ENCODE measurements at regions not wholly inside any gene's neighbourhood (a gene's known extent, or its start where the extent isn't known, plus 50 kb on each side); places are given as distances from the start of the nearest gene placed in this dataset.

DNA sequence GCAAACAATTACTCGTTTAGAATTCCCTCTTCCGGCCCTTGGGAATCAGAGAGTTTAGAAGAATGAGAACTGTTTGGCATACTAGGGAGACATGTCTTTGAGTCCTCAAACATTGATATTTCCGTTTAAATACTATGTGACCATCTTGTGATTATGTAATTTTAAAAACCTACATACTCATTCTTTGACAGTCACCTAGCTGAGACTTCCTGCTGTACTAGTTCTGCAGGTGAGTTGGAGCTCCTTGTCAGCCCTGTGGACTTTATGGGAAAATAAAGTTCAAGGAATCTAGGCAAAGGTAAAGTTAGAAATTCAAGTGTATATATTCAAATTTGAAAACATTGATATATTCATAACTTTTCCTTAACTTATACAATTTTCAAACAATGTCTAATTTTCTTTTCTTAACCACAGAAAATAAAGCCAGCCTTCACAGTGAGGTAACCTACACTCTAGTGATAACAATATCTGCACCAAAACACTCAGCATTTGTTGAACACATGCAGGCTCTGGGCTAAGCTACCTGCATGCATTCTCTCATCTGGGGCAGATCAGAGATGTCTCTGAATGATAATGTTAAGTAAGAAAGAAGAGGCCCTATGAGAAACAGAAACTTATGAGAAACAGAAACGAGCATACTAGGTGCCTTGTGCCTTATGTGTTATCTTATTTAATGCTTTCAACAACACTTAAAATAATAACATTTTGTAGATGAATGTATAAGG lies 67.0 kb upstream of the BACE2 start:
- Histone ChIP-seq H3K4me1 (ENCODE audit: control insufficient read depth in 3 of 3, insufficient read depth in 2 of 3, low read depth in 1 of 3, low read length in 2 of 3) (no peaks in the 10 kb centered on the region), H3K36me3 (ENCODE audit: control insufficient read depth in 3 of 3, insufficient read depth in 2 of 3, low read depth in 1 of 3, low read length in 3 of 3) (no peaks in the 10 kb centered on the region), H3K27me3 (ENCODE audit: control insufficient read depth in 3 of 3, insufficient read depth in 3 of 3, low read length in 3 of 3) (peaks cover 0 to 3% (median 0%) of the 10 kb centered on the region in 3 donors), H3K27ac (ENCODE audit: low read depth in 1 of 3, low read length in 2 of 3) (no peak overlapping the region), H3K4me3 (ENCODE audit: low read depth in 1 of 3, low read length in 3 of 3) (no peak overlapping the region), H3K9me3 (ENCODE audit: control insufficient read depth in 2 of 2, insufficient read depth in 1 of 2, low read depth in 1 of 2, low read length in 1 of 2) (peaks cover 0 to 4% of the 10 kb centered on the region in 2 donors)
- FAIRE-seq (no peak), DNase-seq (no peak)
- WGBS, 3 donors: 66 to 82% (median 69%) methylated on average over 4 of the region's 4 CpGs

- FAIRE-seq (no peak), DNase-seq (no peak)
- peaks cover 0 to 4% of the 10 kb centered on the region in 2 donors for H3K9me3 ChIP-seq (ENCODE audit: control insufficient read depth in 2 of 2, insufficient read depth in 1 of 2, low read depth in 1 of 2, low read length in 1 of 2)
- H3K27me3 ChIP-seq (ENCODE audit: control insufficient read depth in 3 of 3, insufficient read depth in 3 of 3, low read length in 3 of 3): peaks cover 0 to 3% (median 0%) of the 10 kb centered on the region in 3 donors
- H3K27ac ChIP-seq (ENCODE audit: low read depth in 1 of 3, low read length in 2 of 3): no peak overlapping the region
- no peaks in the 10 kb centered on the region for H3K4me1 ChIP-seq (ENCODE audit: control insufficient read depth in 3 of 3, insufficient read depth in 2 of 3, low read depth in 1 of 3, low read length in 2 of 3)
- no peaks in the 10 kb centered on the region for H3K36me3 ChIP-seq (ENCODE audit: control insufficient read depth in 3 of 3, insufficient read depth in 2 of 3, low read depth in 1 of 3, low read length in 3 of 3)
- H3K4me3 ChIP-seq (ENCODE audit: low read depth in 1 of 3, low read length in 3 of 3): no peak overlapping the region
- WGBS, 3 donors: 32 to 43% (median 40%) methylated on average over 6 of the region's 6 CpGs
Measured at GRCh38 chr21:41102281-41102680, 65.7 kb upstream of the BACE2 start.

DNA sequence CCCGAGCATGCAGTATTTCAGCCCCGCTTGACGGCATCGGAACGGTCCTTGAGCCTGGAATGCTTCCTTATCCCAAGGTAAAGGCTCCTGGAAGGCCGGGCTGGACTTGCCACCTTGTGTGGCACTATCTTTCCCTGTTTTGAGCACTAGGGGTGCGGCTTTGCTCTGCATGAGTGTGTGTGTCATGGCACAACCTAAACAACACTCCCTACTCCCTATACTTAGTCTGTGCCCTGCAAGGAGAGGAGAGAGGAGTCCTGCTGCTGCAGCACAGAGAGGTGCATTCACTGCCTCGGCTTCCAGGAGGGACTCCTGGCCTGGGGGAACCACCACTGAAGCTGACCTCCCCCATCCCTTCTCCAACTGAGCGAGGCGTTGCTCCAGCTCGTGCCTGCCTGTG lies 60.4 kb upstream of the BACE2 start:
- H3K27me3 ChIP-seq (ENCODE audit: control insufficient read depth in 3 of 3, insufficient read depth in 3 of 3, low read length in 3 of 3): peaks cover 0 to 4% (median 2%) of the 10 kb centered on the region in 3 donors
- no peaks in the 10 kb centered on the region for H3K9me3 ChIP-seq (ENCODE audit: control insufficient read depth in 2 of 2, insufficient read depth in 1 of 2, low read depth in 1 of 2, low read length in 1 of 2)
- H3K4me3 ChIP-seq (ENCODE audit: low read depth in 1 of 3, low read length in 3 of 3): no peak overlapping the region
- H3K4me1 ChIP-seq (ENCODE audit: control insufficient read depth in 3 of 3, insufficient read depth in 2 of 3, low read depth in 1 of 3, low read length in 2 of 3): no peaks in the 10 kb centered on the region
- no peaks in the 10 kb centered on the region for H3K36me3 ChIP-seq (ENCODE audit: control insufficient read depth in 3 of 3, insufficient read depth in 2 of 3, low read depth in 1 of 3, low read length in 3 of 3)
- H3K27ac ChIP-seq (ENCODE audit: low read depth in 1 of 3, low read length in 2 of 3): no peak overlapping the region
- no peak for DNase-seq
- 75 to 84% (median 76%) methylated on average over 11 of the region's 11 CpGs for WGBS, 3 donors
- no peak for FAIRE-seq

DNA sequence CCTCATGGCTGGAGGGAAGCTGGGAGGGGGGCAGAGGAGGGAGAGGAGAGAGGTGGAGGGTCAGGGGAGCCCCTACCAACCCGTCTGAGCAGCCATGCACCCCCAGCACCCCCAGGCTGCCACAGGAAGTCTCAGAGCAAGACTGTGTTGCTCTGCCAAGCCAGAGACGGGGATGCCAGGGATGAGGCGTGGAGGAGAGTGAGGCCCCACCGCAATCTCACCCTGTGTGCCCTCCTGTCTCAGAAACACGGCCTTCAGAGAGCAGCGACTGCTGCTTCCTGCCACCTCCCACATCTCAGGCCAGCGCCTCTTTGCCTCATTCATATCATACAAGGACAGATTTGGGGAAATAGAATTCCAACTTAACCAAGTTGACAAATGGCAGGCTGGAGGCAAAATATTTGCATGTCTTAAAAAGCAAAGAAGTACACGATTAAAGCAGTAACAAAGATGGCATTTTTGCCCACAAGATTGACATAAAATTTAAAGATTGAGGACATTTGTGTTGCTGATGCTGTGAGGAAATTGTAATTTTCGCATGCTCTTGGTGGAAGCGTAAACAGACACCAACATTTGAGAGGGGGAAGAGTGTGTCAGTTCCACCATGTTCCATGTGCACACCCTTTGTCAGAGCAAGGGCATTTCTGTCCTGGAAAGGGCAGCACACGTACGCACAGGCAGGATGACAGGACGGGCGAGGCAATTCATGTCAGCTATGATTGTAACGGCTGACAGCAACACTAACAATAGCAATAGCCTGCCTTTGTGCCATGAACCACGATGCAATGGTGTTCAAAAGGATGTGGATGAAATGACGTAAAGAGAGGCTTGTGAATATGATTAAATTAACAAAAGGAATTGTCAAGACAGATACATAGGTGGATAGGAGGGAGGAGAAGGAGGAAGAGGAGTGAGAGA lies 59.0 kb upstream of the BACE2 start:
- H3K4me1 ChIP-seq (ENCODE audit: control insufficient read depth in 3 of 3, insufficient read depth in 2 of 3, low read depth in 1 of 3, low read length in 2 of 3): no peaks in the 10 kb centered on the region
- no peaks in the 10 kb centered on the region for H3K9me3 ChIP-seq (ENCODE audit: control insufficient read depth in 2 of 2, insufficient read depth in 1 of 2, low read depth in 1 of 2, low read length in 1 of 2)
- no peak overlapping the region for H3K27ac ChIP-seq (ENCODE audit: low read depth in 1 of 3, low read length in 2 of 3)
- FAIRE-seq: no peak
- H3K27me3 ChIP-seq (ENCODE audit: control insufficient read depth in 3 of 3, insufficient read depth in 3 of 3, low read length in 3 of 3): peaks cover 0 to 4% (median 2%) of the 10 kb centered on the region in 3 donors
- H3K4me3 ChIP-seq (ENCODE audit: low read depth in 1 of 3, low read length in 3 of 3): no peak overlapping the region
- DNase-seq: no peak
- WGBS, 3 donors: 56 to 60% (median 57%) methylated on average over 17 of the region's 17 CpGs
- H3K36me3 ChIP-seq (ENCODE audit: control insufficient read depth in 3 of 3, insufficient read depth in 2 of 3, low read depth in 1 of 3, low read length in 3 of 3): no peaks in the 10 kb centered on the region

DNA sequence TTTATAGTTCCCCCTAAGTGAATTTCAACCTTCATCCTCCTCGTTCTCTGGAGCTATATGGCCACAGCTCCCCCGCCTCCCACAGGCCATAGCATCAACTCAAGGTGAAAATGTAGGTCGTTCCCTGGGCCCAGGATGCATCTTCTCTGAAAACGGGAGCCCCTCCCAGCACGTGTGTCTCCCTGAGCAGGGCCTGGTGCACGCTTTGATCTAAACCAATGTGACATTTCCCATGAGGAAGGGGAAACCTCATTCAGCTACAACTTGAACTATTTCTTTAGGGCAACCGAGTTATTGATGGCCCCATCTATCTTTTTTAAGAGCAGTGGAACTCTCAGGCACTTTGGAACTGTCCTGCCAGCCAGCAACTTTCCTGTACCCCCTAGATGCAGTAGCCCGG lies 57.8 kb upstream of the BACE2 start:
- FAIRE-seq: no peak
- WGBS, 3 donors: 73 to 83% (median 73%) methylated on average over 8 of the region's 8 CpGs

GRCh38 chr21:41110664-41111063 lies 57.3 kb upstream of the BACE2 start:
- no peaks in the 10 kb centered on the region for H3K9me3 ChIP-seq (ENCODE audit: control insufficient read depth in 2 of 2, insufficient read depth in 1 of 2, low read depth in 1 of 2, low read length in 1 of 2)
- DNase-seq (no peak), FAIRE-seq (no peak)
- no peak overlapping the region for H3K27ac ChIP-seq (ENCODE audit: low read depth in 1 of 3, low read length in 2 of 3)
- 72 to 80% (median 78%) methylated on average over 5 of the region's 5 CpGs for WGBS, 3 donors
- no peaks in the 10 kb centered on the region for H3K4me1 ChIP-seq (ENCODE audit: control insufficient read depth in 3 of 3, insufficient read depth in 2 of 3, low read depth in 1 of 3, low read length in 2 of 3)
- no peaks in the 10 kb centered on the region for H3K36me3 ChIP-seq (ENCODE audit: control insufficient read depth in 3 of 3, insufficient read depth in 2 of 3, low read depth in 1 of 3, low read length in 3 of 3)
- no peak overlapping the region for H3K4me3 ChIP-seq (ENCODE audit: low read depth in 1 of 3, low read length in 3 of 3)
- H3K27me3 ChIP-seq (ENCODE audit: control insufficient read depth in 3 of 3, insufficient read depth in 3 of 3, low read length in 3 of 3): peaks cover 0 to 2% (median 2%) of the 10 kb centered on the region in 3 donors

More for the DNA sequence above, 57.8 kb upstream of the BACE2 start:
- Histone ChIP-seq H3K27ac (ENCODE audit: low read depth in 1 of 3, low read length in 2 of 3) (no peak overlapping the region), H3K9me3 (ENCODE audit: control insufficient read depth in 2 of 2, insufficient read depth in 1 of 2, low read depth in 1 of 2, low read length in 1 of 2) (no peaks in the 10 kb centered on the region), H3K4me1 (ENCODE audit: control insufficient read depth in 3 of 3, insufficient read depth in 2 of 3, low read depth in 1 of 3, low read length in 2 of 3) (no peaks in the 10 kb centered on the region), H3K4me3 (ENCODE audit: low read depth in 1 of 3, low read length in 3 of 3) (no peak overlapping the region), H3K36me3 (ENCODE audit: control insufficient read depth in 3 of 3, insufficient read depth in 2 of 3, low read depth in 1 of 3, low read length in 3 of 3) (no peaks in the 10 kb centered on the region), H3K27me3 (ENCODE audit: control insufficient read depth in 3 of 3, insufficient read depth in 3 of 3, low read length in 3 of 3) (peaks cover 0 to 2% (median 2%) of the 10 kb centered on the region in 3 donors)
- no peak for DNase-seq

- Histone ChIP-seq H3K4me1 (ENCODE audit: control insufficient read depth in 3 of 3, insufficient read depth in 2 of 3, low read depth in 1 of 3, low read length in 2 of 3) (no peaks in the 10 kb centered on the region), H3K27ac (ENCODE audit: low read depth in 1 of 3, low read length in 2 of 3) (no peak overlapping the region), H3K36me3 (ENCODE audit: control insufficient read depth in 3 of 3, insufficient read depth in 2 of 3, low read depth in 1 of 3, low read length in 3 of 3) (no peaks in the 10 kb centered on the region), H3K27me3 (ENCODE audit: control insufficient read depth in 3 of 3, insufficient read depth in 3 of 3, low read length in 3 of 3) (peaks cover 0 to 2% (median 2%) of the 10 kb centered on the region in 3 donors), H3K9me3 (ENCODE audit: control insufficient read depth in 2 of 2, insufficient read depth in 1 of 2, low read depth in 1 of 2, low read length in 1 of 2) (no peaks in the 10 kb centered on the region), H3K4me3 (ENCODE audit: low read depth in 1 of 3, low read length in 3 of 3) (no peak overlapping the region)
- no peak for DNase-seq
- no peak for FAIRE-seq
- WGBS, 3 donors: 85 to 91% (median 87%) methylated on average over 11 of the region's 11 CpGs
Measured at GRCh38 chr21:41111681-41112080, 56.3 kb upstream of the BACE2 start.

DNA sequence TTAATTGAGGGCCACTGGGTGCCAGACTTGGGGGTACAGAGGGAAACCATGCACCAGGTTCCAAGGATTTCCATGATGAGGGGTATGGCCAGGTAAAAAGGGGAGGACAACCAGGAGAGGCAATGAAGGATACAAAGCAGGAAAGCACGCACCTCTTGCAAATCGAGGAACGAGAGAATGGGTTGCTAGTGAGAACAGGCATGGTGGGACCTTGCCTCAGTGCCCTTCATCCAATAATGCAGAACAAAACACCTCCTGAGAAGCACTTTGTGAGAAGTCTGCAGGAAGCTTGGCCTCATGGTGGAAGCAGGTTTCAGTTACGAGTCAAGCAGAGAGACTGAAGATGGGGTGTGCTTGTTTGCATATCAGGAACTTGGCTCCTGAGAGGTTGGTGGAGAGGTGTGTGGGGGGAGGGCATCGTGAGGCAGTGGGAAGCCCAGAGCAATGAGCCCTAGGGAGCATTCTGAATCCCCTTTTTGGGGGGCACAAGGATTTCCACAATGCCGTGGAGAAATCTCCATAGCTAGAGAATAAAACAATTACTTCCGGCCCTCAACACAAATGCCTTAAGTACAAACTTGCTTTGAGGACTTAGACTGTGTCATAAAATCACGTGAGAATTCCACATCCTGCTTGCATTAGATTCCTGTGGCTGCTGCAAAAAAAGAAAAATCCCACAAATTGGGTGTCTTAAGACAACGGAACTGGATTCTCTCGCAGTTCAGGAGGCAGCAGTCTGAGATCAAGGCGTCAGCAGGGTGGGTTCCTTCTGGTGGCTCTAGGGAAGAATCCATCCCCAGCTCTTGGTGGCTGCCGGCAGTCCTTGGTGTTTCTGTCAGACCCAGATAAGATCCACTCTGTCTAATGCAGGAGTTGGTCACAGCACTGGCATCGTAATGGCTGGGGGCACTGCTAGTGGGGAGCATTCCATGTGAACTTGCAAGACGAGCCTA lies 54.9 kb upstream of the BACE2 start:
- FAIRE-seq (no peak), DNase-seq (peak; percentile 40 to 66)
- Histone ChIP-seq H3K4me1 (ENCODE audit: control insufficient read depth in 3 of 3, insufficient read depth in 2 of 3, low read depth in 1 of 3, low read length in 2 of 3) (no peaks in the 10 kb centered on the region), H3K36me3 (ENCODE audit: control insufficient read depth in 3 of 3, insufficient read depth in 2 of 3, low read depth in 1 of 3, low read length in 3 of 3) (no peaks in the 10 kb centered on the region), H3K27me3 (ENCODE audit: control insufficient read depth in 3 of 3, insufficient read depth in 3 of 3, low read length in 3 of 3) (peaks cover 0 to 2% (median 2%) of the 10 kb centered on the region in 3 donors), H3K9me3 (ENCODE audit: control insufficient read depth in 2 of 2, insufficient read depth in 1 of 2, low read depth in 1 of 2, low read length in 1 of 2) (no peaks in the 10 kb centered on the region), H3K4me3 (ENCODE audit: low read depth in 1 of 3, low read length in 3 of 3) (peak overlapping the region in 1 of 3 donors; percentile 7), H3K27ac (ENCODE audit: low read depth in 1 of 3, low read length in 2 of 3) (peak overlapping the region in 2 of 3 donors; percentile 18 to 32)
- WGBS, 3 donors: 25 to 31% (median 30%) methylated on average over 14 of the region's 14 CpGs
